ENCODE measurements at regions not wholly inside any gene's neighbourhood (a gene's known extent, or its start where the extent isn't known, plus 50 kb on each side); places are given as distances from the start of the nearest gene placed in this dataset.

DNA sequence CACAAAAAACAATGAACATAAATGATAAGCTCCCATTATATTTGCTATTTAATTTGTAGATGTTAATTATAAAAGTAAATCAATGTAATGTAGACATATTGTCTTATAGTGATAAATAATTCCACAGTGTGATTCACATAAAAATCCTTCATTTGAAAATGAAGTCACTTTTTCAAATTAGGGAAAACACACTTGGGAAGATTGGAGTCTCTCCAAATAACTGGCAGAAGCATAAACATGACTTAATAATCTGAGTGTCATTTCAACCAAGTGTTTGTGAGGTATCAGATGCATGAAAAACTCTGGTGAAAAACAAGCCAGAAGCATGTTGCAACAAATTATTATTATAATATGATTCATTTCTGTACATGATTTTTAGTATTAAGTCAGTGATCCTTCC is 102.2 kb downstream of the CETN3 start:
- no peak for TF ChIP-seq EZH2 (IDR thresholded peaks at IDR 0.05; ENCODE audit: borderline replicate concordance, insufficient read depth, low read length, poor library complexity, severe bottlenecking)
- TF ChIP-seq, protein P1, sequence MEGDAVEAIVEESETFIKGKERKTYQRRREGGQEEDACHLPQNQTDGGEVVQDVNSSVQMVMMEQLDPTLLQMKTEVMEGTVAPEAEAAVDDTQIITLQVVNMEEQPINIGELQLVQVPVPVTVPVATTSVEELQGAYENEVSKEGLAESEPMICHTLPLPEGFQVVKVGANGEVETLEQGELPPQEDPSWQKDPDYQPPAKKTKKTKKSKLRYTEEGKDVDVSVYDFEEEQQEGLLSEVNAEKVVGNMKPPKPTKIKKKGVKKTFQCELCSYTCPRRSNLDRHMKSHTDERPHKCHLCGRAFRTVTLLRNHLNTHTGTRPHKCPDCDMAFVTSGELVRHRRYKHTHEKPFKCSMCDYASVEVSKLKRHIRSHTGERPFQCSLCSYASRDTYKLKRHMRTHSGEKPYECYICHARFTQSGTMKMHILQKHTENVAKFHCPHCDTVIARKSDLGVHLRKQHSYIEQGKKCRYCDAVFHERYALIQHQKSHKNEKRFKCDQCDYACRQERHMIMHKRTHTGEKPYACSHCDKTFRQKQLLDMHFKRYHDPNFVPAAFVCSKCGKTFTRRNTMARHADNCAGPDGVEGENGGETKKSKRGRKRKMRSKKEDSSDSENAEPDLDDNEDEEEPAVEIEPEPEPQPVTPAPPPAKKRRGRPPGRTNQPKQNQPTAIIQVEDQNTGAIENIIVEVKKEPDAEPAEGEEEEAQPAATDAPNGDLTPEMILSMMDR (IDR thresholded peaks at IDR 0.05; ENCODE audit: poor library complexity, severe bottlenecking): no peak
- no peak for TF ChIP-seq POLR2AphosphoS5 (IDR thresholded peaks at IDR 0.05)
- TF ChIP-seq EP300 (conservative IDR thresholded peaks at IDR 0.05; ENCODE audit: poor library complexity, severe bottlenecking): no peak
- TF ChIP-seq MXI1 (conservative IDR thresholded peaks at IDR 0.05; ENCODE audit: poor library complexity, severe bottlenecking): no peak

Data from neural cell (in vitro differentiated cells).